ENCODE measurements at regions not wholly inside any gene's neighbourhood (a gene's known extent, or its start where the extent isn't known, plus 50 kb on each side); places are given as distances from the start of the nearest gene placed in this dataset.

GRCh38 chr2:239684996-239685395 lies 284.2 kb upstream of the HDAC4 start:
- Histone ChIP-seq H3K79me2 (ENCODE audit: control insufficient read depth, insufficient read depth, low read length) (no peaks in the 10 kb centered on the region), H2AFZ (ENCODE audit: control insufficient read depth, low read length) (no peak overlapping the region), H3K27ac (ENCODE audit: control insufficient read depth, insufficient read depth, low read length) (no peak overlapping the region), H4K20me1 (ENCODE audit: control insufficient read depth, extremely low read depth, insufficient read depth, low read length) (no peaks in the 10 kb centered on the region), H3K4me2 (ENCODE audit: control insufficient read depth, extremely low read depth, insufficient read depth, low read depth, low read length) (no peak overlapping the region), H3K27me3 (ENCODE audit: control insufficient read depth, extremely low read depth, insufficient read depth, low read length) (peaks cover 22% of the 10 kb centered on the region), H3K9me1 (ENCODE audit: control insufficient read depth, extremely low read depth, insufficient read depth, low read length) (no peaks in the 10 kb centered on the region), H3K36me3 (ENCODE audit: control insufficient read depth in 2 of 2, extremely low read depth in 1 of 2, insufficient read depth in 2 of 2, low read length in 2 of 2) (no peaks in the 10 kb centered on the region), H3K9ac (ENCODE audit: control insufficient read depth, extremely low read depth, insufficient read depth, low read length) (no peak overlapping the region), H3K9me3 (ENCODE audit: control insufficient read depth, low read depth, low read length) (no peaks in the 10 kb centered on the region), H3K4me3 (ENCODE audit: control insufficient read depth in 2 of 3, extremely low read depth in 1 of 3, insufficient read depth in 2 of 3, low read depth in 1 of 3, low read length in 3 of 3) (no peak overlapping the region), H3K4me1 (ENCODE audit: control insufficient read depth, extremely low read depth, insufficient read depth, low read length) (no peaks in the 10 kb centered on the region)
- FAIRE-seq: no peak
- no peak for DNase-seq (ENCODE audit: low read depth, low spot score)
- dilution Hi-C loops (cut with MboI; ENCODE audit: extremely low pct_ligation_motif_present, low sequenced_read_pairs): no loop called here
- no peak for TF ChIP-seq EZH2 (IDR thresholded peaks at IDR 0.05; ENCODE audit: low read length)
- TF ChIP-seq CTCF (optimal IDR thresholded peaks at IDR 0.05 in 1 of 3, IDR thresholded peaks at IDR 0.05 in 1 of 3, conservative IDR thresholded peaks at IDR 0.05 in 1 of 3; ENCODE audit: extremely low read depth in 1 of 3, insufficient read depth in 2 of 3, low read length in 3 of 3): no peak

DNA sequence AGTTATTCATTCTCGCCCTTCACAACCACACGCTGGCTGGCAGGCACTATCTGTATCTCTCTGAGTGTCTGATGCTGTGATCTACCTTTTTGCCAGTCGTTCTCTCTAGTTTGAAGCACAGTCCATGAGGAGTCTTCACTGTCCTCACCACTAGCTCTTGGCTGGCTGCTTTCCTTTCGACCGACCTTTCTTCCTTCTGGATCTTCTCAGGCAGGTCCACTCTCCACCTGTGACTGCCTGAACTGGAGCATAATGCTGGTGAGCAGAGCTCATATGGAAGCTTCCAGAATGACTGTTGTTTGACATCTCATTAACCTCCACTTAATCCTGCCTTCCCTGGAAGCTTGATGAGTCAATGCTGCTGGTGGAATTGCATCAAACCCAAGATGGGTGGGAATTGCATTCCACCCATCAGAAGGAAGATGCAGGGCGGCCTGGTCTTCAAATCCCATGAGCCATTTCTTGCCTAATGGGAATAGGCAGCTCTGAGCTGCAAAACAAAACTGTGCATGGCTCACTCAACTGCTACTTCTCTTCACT lies 283.5 kb upstream of the HDAC4 start:
- no peak overlapping the region for H3K9ac ChIP-seq (ENCODE audit: control insufficient read depth, extremely low read depth, insufficient read depth, low read length)
- H3K27ac ChIP-seq (ENCODE audit: control insufficient read depth, insufficient read depth, low read length): no peak overlapping the region
- dilution Hi-C loops (cut with MboI; ENCODE audit: extremely low pct_ligation_motif_present, low sequenced_read_pairs): no loop called here
- H2AFZ ChIP-seq (ENCODE audit: control insufficient read depth, low read length): no peak overlapping the region
- FAIRE-seq (no peak), DNase-seq (ENCODE audit: low read depth, low spot score) (no peak)
- no peaks in the 10 kb centered on the region for H3K79me2 ChIP-seq (ENCODE audit: control insufficient read depth, insufficient read depth, low read length)
- no peak overlapping the region for H3K4me3 ChIP-seq (ENCODE audit: control insufficient read depth in 2 of 3, extremely low read depth in 1 of 3, insufficient read depth in 2 of 3, low read depth in 1 of 3, low read length in 3 of 3)
- no peaks in the 10 kb centered on the region for H3K9me1 ChIP-seq (ENCODE audit: control insufficient read depth, extremely low read depth, insufficient read depth, low read length)
- no peaks in the 10 kb centered on the region for H4K20me1 ChIP-seq (ENCODE audit: control insufficient read depth, extremely low read depth, insufficient read depth, low read length)
- no peaks in the 10 kb centered on the region for H3K4me1 ChIP-seq (ENCODE audit: control insufficient read depth, extremely low read depth, insufficient read depth, low read length)
- TF ChIP-seq CTCF (optimal IDR thresholded peaks at IDR 0.05 in 1 of 3, IDR thresholded peaks at IDR 0.05 in 1 of 3, conservative IDR thresholded peaks at IDR 0.05 in 1 of 3; ENCODE audit: extremely low read depth in 1 of 3, insufficient read depth in 2 of 3, low read length in 3 of 3) (no peak), EZH2 (IDR thresholded peaks at IDR 0.05; ENCODE audit: low read length) (no peak)
- no peaks in the 10 kb centered on the region for H3K36me3 ChIP-seq (ENCODE audit: control insufficient read depth in 2 of 2, extremely low read depth in 1 of 2, insufficient read depth in 2 of 2, low read length in 2 of 2)
- peaks cover 22% of the 10 kb centered on the region for H3K27me3 ChIP-seq (ENCODE audit: control insufficient read depth, extremely low read depth, insufficient read depth, low read length)
- no peak overlapping the region for H3K4me2 ChIP-seq (ENCODE audit: control insufficient read depth, extremely low read depth, insufficient read depth, low read depth, low read length)
- no peaks in the 10 kb centered on the region for H3K9me3 ChIP-seq (ENCODE audit: control insufficient read depth, low read depth, low read length)

Data from keratinocyte (primary cell).